HepG2 (cell line): ENCODE measurements at regions not wholly inside any gene's neighbourhood (a gene's known extent, or its start where the extent isn't known, plus 50 kb on each side); places are given as distances from the start of the nearest gene placed in this dataset.
A peak's percentile ranks its signal among the peaks of the same experiment; 100 is the strongest.

Experiments
- FOSL2 ChIP-seq: sonication (generic); formaldehyde crosslinking; IDR thresholded peaks from 2 replicates; pipeline ENCODE4 v1.4.0; 2020; ENCODE audit warnings: missing genetic modification reagents
- GABPA ChIP-seq, 2 experiments: IDR thresholded peaks; 2 replicates each; pipeline ENCODE4 v1.6.1; 2011 to 2016; ENCODE audit warnings: low read depth in 2 of 2, low read length in 1 of 2, missing biosample characterization in 1 of 2, missing genetic modification characterization in 1 of 2
- GZF1 ChIP-seq: sonication (generic); formaldehyde crosslinking; IDR thresholded peaks from 2 replicates; pipeline ENCODE4 v1.5.1; 2020; ENCODE audit warnings: mild to moderate bottlenecking, missing genetic modification reagents
- HNRNPH1 ChIP-seq: fragments of 200-400 bp; formaldehyde crosslinking; optimal IDR thresholded peaks from 2 replicates; pipeline ENCODE3; 2017; ENCODE audit warnings: mild to moderate bottlenecking, low read depth, low read length
- KAT2B ChIP-seq: fragments of 150-350 bp; IDR thresholded peaks from 2 replicates; pipeline ENCODE4 v1.6.1; 2014; ENCODE audit warnings: low read depth, low read length, borderline replicate concordance
- KLF12 ChIP-seq: sonication (generic); formaldehyde crosslinking; IDR thresholded peaks from 2 replicates; pipeline ENCODE4 v1.4.0; 2020; ENCODE audit warnings: missing genetic modification reagents, borderline replicate concordance
- NAIF1 ChIP-seq: sonication (generic); formaldehyde crosslinking; IDR thresholded peaks from 2 replicates; pipeline ENCODE4 v1.5.0; 2020; ENCODE audit warnings: mild to moderate bottlenecking, missing genetic modification reagents, borderline replicate concordance
- ONECUT2 ChIP-seq: sonication (generic); formaldehyde crosslinking; IDR thresholded peaks from 2 replicates; pipeline ENCODE4 v1.4.0; 2020; ENCODE audit warnings: missing genetic modification reagents
- PHF21A ChIP-seq: sonication (generic); formaldehyde crosslinking; IDR thresholded peaks from 2 replicates; pipeline ENCODE4 v1.5.0; 2020; ENCODE audit warnings: mild to moderate bottlenecking, missing genetic modification reagents
- POLR2A ChIP-seq, 2 experiments: IDR thresholded peaks; 2 replicates each; pipeline ENCODE4 v1.6.1; 2011; ENCODE audit warnings: low read depth in 2 of 2, low read length in 2 of 2, mild to moderate bottlenecking in 1 of 2, moderate library complexity in 1 of 2; ENCODE audit not compliant: insufficient read depth in 1 of 2
- POLR2AphosphoS5 ChIP-seq: IDR thresholded peaks from 2 replicates; pipeline ENCODE4 v1.6.1; 2012; ENCODE audit warnings: low read depth, low read length
- SIX1 ChIP-seq: sonication (generic); formaldehyde crosslinking; IDR thresholded peaks from 2 replicates; pipeline ENCODE4 v1.4.0; 2020; ENCODE audit warnings: missing genetic modification reagents, borderline replicate concordance
- SMYD3 ChIP-seq: sonication (generic); formaldehyde crosslinking; IDR thresholded peaks from 2 replicates; pipeline ENCODE4 v1.8.1; 2023; ENCODE audit warnings: mild to moderate bottlenecking, missing genetic modification reagents
- STAG1 ChIP-seq: sonication (generic); formaldehyde crosslinking; IDR thresholded peaks from 2 replicates; pipeline ENCODE4 v1.4.0; 2020; ENCODE audit warnings: missing genetic modification reagents
- TP53 ChIP-seq: sonication (generic); formaldehyde crosslinking; conservative IDR thresholded peaks from 2 replicates; pipeline ENCODE4 v1.4.0; 2020; ENCODE audit warnings: missing genetic modification reagents
- ZC3H4 ChIP-seq: sonication (generic); formaldehyde crosslinking; IDR thresholded peaks from 2 replicates; pipeline ENCODE4 v1.4.0; 2020; ENCODE audit warnings: missing genetic modification reagents, borderline replicate concordance
- ZFP82 ChIP-seq: sonication (generic); formaldehyde crosslinking; IDR thresholded peaks from 2 replicates; pipeline ENCODE4 v1.5.1; 2020; ENCODE audit warnings: mild to moderate bottlenecking, missing genetic modification reagents, borderline replicate concordance
- ZMYM3 ChIP-seq: sonication (generic); formaldehyde crosslinking; IDR thresholded peaks from 2 replicates; pipeline ENCODE4 v1.5.1; 2020; ENCODE audit warnings: mild to moderate bottlenecking, missing genetic modification reagents
- ZNF775 ChIP-seq: sonication (generic); formaldehyde crosslinking; IDR thresholded peaks from 2 replicates; pipeline ENCODE4 v1.4.0; 2020; ENCODE audit warnings: missing genetic modification reagents, mild to moderate bottlenecking, moderate library complexity, borderline replicate concordance
- ZNF780A ChIP-seq: sonication (generic); formaldehyde crosslinking; IDR thresholded peaks from 2 replicates; pipeline ENCODE4 v1.8.0; 2022; ENCODE audit warnings: mild to moderate bottlenecking, missing genetic modification reagents, moderate library complexity
- ZNF788 ChIP-seq: sonication (generic); formaldehyde crosslinking; IDR thresholded peaks from 2 replicates; pipeline ENCODE4 v1.5.0; 2020; ENCODE audit warnings: mild to moderate bottlenecking, missing genetic modification reagents, borderline replicate concordance
- ZSCAN31 ChIP-seq: sonication (generic); formaldehyde crosslinking; IDR thresholded peaks from 2 replicates; pipeline ENCODE4 v1.5.0; 2020; ENCODE audit warnings: low read depth, mild to moderate bottlenecking, missing genetic modification reagents
- TF ChIP-seq, protein P1 (sequence below): sonication (generic); formaldehyde crosslinking; conservative IDR thresholded peaks from 2 replicates; pipeline ENCODE4 v1.4.0; 2020; ENCODE audit warnings: missing genetic modification reagents
- TF ChIP-seq, protein P2 (sequence below): IDR thresholded peaks from 2 replicates; pipeline ENCODE4 v1.6.1; 2018; ENCODE audit warnings: missing genetic modification reagents, mild to moderate bottlenecking, missing compliant biosample characterization
- TF ChIP-seq, protein P3 (sequence below), 2 experiments: fragments of 450-650 bp in 1 of 2; sonication (generic) in 1 of 2; formaldehyde crosslinking; IDR thresholded peaks; 2 replicates each; pipeline versions ENCODE4 v1.5.0 to v1.8.0; 2020 to 2022; ENCODE audit warnings: mild to moderate bottlenecking in 1 of 2, missing genetic modification reagents in 1 of 2
- TF ChIP-seq, protein P4 (sequence below): sonication (generic); formaldehyde crosslinking; IDR thresholded peaks from 2 replicates; pipeline ENCODE4 v1.8.1; 2022; ENCODE audit warnings: mild to moderate bottlenecking, missing genetic modification reagents
- TF ChIP-seq, protein P5 (sequence below): sonication (generic); formaldehyde crosslinking; IDR thresholded peaks from 2 replicates; pipeline ENCODE4 v1.4.0; 2020; ENCODE audit warnings: missing genetic modification reagents

DNA sequence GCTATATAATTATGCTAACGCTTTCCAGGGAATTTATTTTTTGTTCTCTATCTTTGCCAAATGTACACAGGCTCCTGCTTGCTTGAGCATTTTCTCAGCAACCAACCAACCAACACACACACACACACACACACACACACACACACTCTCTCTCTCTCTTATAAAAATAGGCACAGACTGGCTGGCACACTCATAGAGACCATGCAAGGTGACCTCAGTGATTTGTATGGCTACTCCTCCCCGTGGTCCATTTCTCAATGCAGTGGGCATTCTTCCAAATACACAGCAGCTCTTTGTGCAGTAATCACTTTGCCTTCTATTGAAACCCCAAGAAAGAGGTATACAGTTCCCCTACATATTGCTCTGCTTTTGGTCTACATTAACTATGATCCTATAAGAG is 416.0 kb downstream of the MAN2A1 start (continued):
- TF ChIP-seq, protein P1, sequence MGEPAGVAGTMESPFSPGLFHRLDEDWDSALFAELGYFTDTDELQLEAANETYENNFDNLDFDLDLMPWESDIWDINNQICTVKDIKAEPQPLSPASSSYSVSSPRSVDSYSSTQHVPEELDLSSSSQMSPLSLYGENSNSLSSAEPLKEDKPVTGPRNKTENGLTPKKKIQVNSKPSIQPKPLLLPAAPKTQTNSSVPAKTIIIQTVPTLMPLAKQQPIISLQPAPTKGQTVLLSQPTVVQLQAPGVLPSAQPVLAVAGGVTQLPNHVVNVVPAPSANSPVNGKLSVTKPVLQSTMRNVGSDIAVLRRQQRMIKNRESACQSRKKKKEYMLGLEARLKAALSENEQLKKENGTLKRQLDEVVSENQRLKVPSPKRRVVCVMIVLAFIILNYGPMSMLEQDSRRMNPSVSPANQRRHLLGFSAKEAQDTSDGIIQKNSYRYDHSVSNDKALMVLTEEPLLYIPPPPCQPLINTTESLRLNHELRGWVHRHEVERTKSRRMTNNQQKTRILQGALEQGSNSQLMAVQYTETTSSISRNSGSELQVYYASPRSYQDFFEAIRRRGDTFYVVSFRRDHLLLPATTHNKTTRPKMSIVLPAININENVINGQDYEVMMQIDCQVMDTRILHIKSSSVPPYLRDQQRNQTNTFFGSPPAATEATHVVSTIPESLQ (CRISPR knock-in tag) = no peak
- TF ChIP-seq SIX1 (CRISPR knock-in tag) (no peak), ZFP82 (no peak), ONECUT2 (CRISPR knock-in tag) (no peak), PHF21A (peak; percentile 48; the same call in 1 of the 2 replicates), ZNF788 (CRISPR knock-in tag) (no peak), POLR2AphosphoS5 (no peak), POLR2A (IDR thresholded peaks at IDR 0.05; ENCODE audit: insufficient read depth in 1 of 2, low read depth in 2 of 2, low read length in 2 of 2) (no peak), SMYD3 (no peak), GABPA (IDR thresholded peaks at IDR 0.05; ENCODE audit: low read depth, low read length) (no peak), GABPA (CRISPR knock-in tag; IDR thresholded peaks at IDR 0.05; ENCODE audit: low read depth) (no peak), GZF1 (CRISPR knock-in tag) (no peak), ZNF780A (no peak), TP53 (CRISPR knock-in tag) (no peak), KLF12 (no peak), ZC3H4 (CRISPR knock-in tag) (no peak), FOSL2 (CRISPR knock-in tag) (no peak), NAIF1 (CRISPR knock-in tag) (no peak), ZMYM3 (no peak), KAT2B (no peak), ZSCAN31 (CRISPR knock-in tag) (no peak), HNRNPH1 (no peak), STAG1 (CRISPR knock-in tag) (no peak), ZNF775 (CRISPR knock-in tag) (no peak)
- TF ChIP-seq, protein P2, sequence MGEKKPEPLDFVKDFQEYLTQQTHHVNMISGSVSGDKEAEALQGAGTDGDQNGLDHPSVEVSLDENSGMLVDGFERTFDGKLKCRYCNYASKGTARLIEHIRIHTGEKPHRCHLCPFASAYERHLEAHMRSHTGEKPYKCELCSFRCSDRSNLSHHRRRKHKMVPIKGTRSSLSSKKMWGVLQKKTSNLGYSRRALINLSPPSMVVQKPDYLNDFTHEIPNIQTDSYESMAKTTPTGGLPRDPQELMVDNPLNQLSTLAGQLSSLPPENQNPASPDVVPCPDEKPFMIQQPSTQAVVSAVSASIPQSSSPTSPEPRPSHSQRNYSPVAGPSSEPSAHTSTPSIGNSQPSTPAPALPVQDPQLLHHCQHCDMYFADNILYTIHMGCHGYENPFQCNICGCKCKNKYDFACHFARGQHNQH = no peak
- TF ChIP-seq, protein P3, sequence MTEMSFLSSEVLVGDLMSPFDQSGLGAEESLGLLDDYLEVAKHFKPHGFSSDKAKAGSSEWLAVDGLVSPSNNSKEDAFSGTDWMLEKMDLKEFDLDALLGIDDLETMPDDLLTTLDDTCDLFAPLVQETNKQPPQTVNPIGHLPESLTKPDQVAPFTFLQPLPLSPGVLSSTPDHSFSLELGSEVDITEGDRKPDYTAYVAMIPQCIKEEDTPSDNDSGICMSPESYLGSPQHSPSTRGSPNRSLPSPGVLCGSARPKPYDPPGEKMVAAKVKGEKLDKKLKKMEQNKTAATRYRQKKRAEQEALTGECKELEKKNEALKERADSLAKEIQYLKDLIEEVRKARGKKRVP (CRISPR knock-in tag; IDR thresholded peaks at IDR 0.05) = no peak
- TF ChIP-seq, protein P4, sequence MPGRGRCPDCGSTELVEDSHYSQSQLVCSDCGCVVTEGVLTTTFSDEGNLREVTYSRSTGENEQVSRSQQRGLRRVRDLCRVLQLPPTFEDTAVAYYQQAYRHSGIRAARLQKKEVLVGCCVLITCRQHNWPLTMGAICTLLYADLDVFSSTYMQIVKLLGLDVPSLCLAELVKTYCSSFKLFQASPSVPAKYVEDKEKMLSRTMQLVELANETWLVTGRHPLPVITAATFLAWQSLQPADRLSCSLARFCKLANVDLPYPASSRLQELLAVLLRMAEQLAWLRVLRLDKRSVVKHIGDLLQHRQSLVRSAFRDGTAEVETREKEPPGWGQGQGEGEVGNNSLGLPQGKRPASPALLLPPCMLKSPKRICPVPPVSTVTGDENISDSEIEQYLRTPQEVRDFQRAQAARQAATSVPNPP = no peak
- TF ChIP-seq, protein P5, sequence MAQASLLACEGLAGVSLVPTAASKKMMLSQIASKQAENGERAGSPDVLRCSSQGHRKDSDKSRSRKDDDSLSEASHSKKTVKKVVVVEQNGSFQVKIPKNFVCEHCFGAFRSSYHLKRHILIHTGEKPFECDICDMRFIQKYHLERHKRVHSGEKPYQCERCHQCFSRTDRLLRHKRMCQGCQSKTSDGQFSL = no peak
